Activated CD4-positive, alpha-beta T cell treated with anti-CD3 and anti-CD28 coated beads for 36 hours (primary cell): ENCODE measurements at regions not wholly inside any gene's neighbourhood (a gene's known extent, or its start where the extent isn't known, plus 50 kb on each side); places are given as distances from the start of the nearest gene placed in this dataset.

Experiments
- ATAC-seq: fragments of 200-7000 bp; cut with Tn5 transposase; one replicate; pipeline ENCODE4 v1.10.0; 2021; ENCODE audit warnings: mild to moderate bottlenecking, moderate library complexity
- CTCF ChIA-PET: fragments of 350-600 bp; sonication (Branson Sonifier 250); formaldehyde crosslinking; loops from one replicate; lab custom pipeline; 2021; ENCODE audit warnings: antibody characterized with exemption; lab: Charles Lee
- POLR2A ChIA-PET: fragments of 350-600 bp; sonication (Branson Sonifier 250); formaldehyde crosslinking; loops from one replicate; lab custom pipeline; 2021; ENCODE audit warnings: antibody characterized with exemption, inconsistent platforms; lab: Charles Lee
- DNase-seq: peaks from one replicate; pipeline ENCODE4 v3.0.0-alpha.2; 2020
- H3K27ac Mint-ChIP-seq: one replicate; pipeline ENCODE4 v1.8.0; 2021; ENCODE audit warnings: mixed read lengths
- H3K27me3 Mint-ChIP-seq: one replicate; pipeline ENCODE4 v1.8.0; 2021; ENCODE audit warnings: mixed read lengths
- H3K36me3 Mint-ChIP-seq: one replicate; pipeline ENCODE4 v1.8.0; 2021; ENCODE audit warnings: low read depth, mixed read lengths
- H3K4me1 Mint-ChIP-seq: one replicate; pipeline ENCODE4 v1.8.0; 2021; ENCODE audit warnings: mixed read lengths
- H3K4me3 Mint-ChIP-seq: one replicate; pipeline ENCODE4 v1.8.0; 2021; ENCODE audit warnings: mild to moderate bottlenecking, moderate library complexity, mixed read lengths
- H3K9me3 Mint-ChIP-seq: one replicate; pipeline ENCODE4 v1.8.0; 2021; ENCODE audit warnings: low read depth, mixed read lengths
- intact Hi-C, 2 experiments: fragments of 100-400 bp; cut with DNase I in 1 of 2; cut with micrococcal nuclease in 1 of 2; formaldehyde crosslinking; loops; one replicate each; pipeline versions ENCODE4 v1.14.2 to v1.15.1; 2022 to 2024; cut with DNase I, micrococcal nuclease

DNA sequence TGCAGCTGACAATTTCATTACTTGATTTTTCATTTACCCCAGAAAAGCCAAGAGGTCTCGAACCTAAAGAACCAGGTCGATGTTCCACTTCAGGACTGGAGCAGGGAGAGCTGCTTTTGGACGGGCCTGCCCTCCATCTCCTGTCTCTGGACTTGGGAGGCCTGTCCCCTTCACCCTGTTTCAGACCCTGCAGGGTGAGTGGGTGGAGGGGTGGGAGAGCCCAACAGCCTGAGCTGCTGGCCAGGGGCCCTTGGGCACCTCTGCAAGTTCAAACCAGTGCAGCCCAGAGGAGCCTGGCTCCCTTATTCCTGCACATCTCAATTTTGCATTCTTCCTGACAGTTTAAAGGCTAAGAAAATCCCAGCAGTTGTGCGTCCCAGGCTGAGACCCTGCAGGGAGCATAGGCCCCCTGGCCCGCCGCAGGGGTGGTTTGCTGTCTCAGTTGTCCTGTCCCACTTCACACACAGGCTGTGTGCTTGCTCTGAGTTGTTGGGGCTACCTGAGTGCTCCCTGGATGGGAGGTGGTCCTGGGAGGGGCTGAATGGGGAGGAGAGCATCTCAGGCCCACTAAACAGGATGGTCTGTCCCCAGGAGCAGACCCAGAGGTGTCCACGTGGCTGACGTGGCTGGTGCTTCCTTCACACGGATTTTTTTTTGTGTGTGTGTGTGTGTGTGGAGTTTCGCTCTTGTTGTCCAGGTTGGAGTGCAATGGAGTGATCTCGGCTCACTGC lies 443.7 kb downstream of the PTPRU start:
- no peaks in the 10 kb centered on the region for H3K4me1 Mint-ChIP-seq

DNA sequence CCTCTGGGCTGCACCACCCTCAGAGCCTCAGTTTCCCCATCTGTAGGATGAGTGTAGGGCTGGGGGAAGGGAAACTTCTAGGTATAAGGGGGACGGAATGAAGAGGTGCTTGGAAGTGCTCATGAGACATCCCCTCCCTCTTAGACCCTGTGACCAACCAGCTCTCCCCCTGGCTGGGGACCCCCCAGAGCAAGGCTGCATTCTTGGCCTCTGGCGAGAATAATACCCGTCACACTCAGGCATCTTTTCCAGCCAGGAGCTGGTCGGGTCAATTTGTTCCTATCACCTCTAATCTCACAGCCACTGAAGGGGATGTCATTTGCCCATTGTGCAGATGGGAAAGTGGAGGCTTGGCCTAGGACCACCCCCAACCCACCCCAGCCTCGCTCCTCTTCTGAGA lies 443.0 kb downstream of the PTPRU start:
- intact Hi-C loops: no loop called here
- Mint-ChIP-seq H3K27ac (no peak overlapping the region), H3K4me3 (no peak overlapping the region), H3K4me1 (no peaks in the 10 kb centered on the region), H3K9me3 (no peaks in the 10 kb centered on the region), H3K27me3 (no peaks in the 10 kb centered on the region), H3K36me3 (no peaks in the 10 kb centered on the region)
- ChIA-PET CTCF (no interaction called here), POLR2A (no interaction called here)
- DNase-seq (no peak), ATAC-seq (no peak)

More for the DNA sequence above, 443.7 kb downstream of the PTPRU start:
- DNase-seq (no peak), ATAC-seq (no peak)
- H3K36me3 Mint-ChIP-seq: no peaks in the 10 kb centered on the region
- H3K4me3 Mint-ChIP-seq: no peak overlapping the region
- POLR2A ChIA-PET: no interaction called here
- no peak overlapping the region for H3K27ac Mint-ChIP-seq
- no peaks in the 10 kb centered on the region for H3K27me3 Mint-ChIP-seq
- intact Hi-C loops: no loop called here
- H3K9me3 Mint-ChIP-seq: no peaks in the 10 kb centered on the region
- CTCF ChIA-PET: no interaction called here

DNA sequence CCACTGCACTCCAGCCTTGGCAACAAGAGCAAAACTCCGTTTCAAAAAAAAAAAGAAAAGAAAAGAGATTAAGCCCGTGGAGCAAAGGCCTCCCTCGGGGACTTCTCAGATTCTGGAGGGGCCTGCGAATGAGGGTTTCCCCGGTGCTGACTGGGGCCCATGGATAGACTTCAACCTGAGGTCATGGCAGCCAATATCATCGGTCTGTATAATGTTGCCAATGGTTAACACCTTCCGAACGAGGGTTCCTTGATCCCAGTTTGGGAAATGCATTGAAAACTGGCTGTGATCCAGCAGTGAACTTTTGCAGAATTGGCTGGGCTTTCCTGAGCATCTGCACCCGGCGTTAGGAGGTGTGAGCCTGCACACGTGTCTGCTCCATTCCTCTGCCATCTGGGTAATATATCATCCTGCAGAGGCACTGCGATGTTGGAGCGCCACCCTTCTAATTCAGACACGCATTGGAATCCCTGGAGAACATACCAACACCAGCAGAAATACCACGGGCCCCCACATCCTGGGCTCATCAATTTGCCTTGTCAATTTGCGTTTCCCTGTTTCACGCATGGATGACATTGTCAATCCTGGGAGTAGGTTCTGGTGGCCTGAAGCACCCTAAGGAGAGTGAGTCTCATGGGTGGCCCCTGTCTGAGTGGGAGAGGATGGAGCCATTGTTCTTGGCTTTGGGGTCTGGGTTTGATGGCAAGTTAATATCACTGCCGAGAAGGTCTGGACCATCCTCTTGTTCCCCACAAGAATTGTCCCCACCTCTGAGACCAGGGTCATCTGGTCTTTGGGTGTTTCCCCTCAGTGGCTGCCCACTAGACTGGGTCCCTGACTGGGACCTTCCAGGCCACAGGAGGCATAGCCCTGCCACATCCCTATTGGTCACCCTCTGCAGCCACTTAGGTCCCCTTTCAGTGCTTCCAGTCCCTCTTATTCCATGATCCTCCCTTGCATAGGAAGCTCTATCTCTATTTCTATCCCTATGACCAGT lies 441.0 kb downstream of the PTPRU start:
- Mint-ChIP-seq H3K4me1 (no peaks in the 10 kb centered on the region), H3K4me3 (no peak overlapping the region), H3K27me3 (no peaks in the 10 kb centered on the region), H3K9me3 (no peaks in the 10 kb centered on the region), H3K36me3 (no peaks in the 10 kb centered on the region), H3K27ac (no peak overlapping the region)
- intact Hi-C loops: no loop called here
- DNase-seq (no peak), ATAC-seq (no peak)
- CTCF ChIA-PET: no interaction called here
- POLR2A ChIA-PET: no interaction called here

- no peak overlapping the region for H3K27ac Mint-ChIP-seq
- DNase-seq (no peak), ATAC-seq (no peak)
- ChIA-PET CTCF (no interaction called here), POLR2A (no interaction called here)
- no peaks in the 10 kb centered on the region for H3K27me3 Mint-ChIP-seq
- H3K36me3 Mint-ChIP-seq: no peaks in the 10 kb centered on the region
- H3K9me3 Mint-ChIP-seq: no peaks in the 10 kb centered on the region
- no peaks in the 10 kb centered on the region for H3K4me1 Mint-ChIP-seq
- intact Hi-C loops: no loop called here
- H3K4me3 Mint-ChIP-seq: no peak overlapping the region
These were observed 440.2 kb downstream of the PTPRU start for GRCh38 chr1:29676496-29676895.

DNA sequence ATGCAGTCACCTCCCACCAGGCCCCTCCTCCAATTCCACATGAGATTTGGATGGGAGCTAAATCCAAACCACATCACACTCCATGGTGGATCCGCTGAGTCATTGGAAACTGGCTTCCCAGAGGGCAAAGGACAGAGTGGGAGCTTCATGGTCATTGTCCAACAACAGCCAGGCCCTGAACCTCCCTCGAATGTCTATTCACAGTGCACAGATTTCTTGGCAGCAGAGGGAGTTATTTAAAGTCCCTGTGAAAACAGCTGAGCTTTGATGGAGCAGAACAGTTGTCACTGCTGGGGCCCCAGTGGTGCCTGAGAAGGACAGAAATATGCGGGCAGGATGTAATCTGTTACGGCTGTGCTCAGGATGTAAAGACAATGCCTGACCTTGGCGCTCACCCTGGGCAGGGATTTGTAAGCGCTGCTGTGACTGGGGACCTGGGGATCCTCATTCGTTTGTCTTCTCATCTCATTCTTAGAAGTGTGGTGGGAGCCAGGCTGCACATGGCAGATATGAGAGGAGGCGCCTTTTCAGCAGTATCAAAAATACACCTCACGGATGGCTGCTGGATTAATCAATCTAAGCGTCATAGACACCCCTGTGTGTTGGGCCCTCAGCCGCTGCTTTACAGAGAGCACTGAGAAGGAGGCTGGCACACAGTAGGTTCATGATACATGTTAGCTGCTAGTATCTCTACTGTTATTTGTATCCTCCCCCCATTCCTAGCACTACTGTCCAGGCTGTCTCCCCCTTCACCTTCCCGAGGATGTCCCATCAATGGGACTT lies 439.4 kb downstream of the PTPRU start:
- ChIA-PET CTCF (no interaction called here), POLR2A (no interaction called here)
- intact Hi-C loops: no loop called here
- ATAC-seq (no peak), DNase-seq (no peak)
- Mint-ChIP-seq H3K9me3 (no peaks in the 10 kb centered on the region), H3K27ac (no peak overlapping the region), H3K4me3 (no peak overlapping the region), H3K36me3 (no peaks in the 10 kb centered on the region), H3K4me1 (no peaks in the 10 kb centered on the region), H3K27me3 (no peaks in the 10 kb centered on the region)

GRCh38 chr1:29674627-29675326 lies 438.5 kb downstream of the PTPRU start:
- Mint-ChIP-seq H3K9me3 (no peaks in the 10 kb centered on the region), H3K27ac (no peak overlapping the region), H3K27me3 (peaks cover 2% of the 10 kb centered on the region), H3K36me3 (no peaks in the 10 kb centered on the region), H3K4me1 (no peaks in the 10 kb centered on the region), H3K4me3 (no peak overlapping the region)
- ChIA-PET POLR2A (no interaction called here), CTCF (no interaction called here)
- no peak for ATAC-seq
- intact Hi-C loops: no loop called here
- DNase-seq: no peak

DNA sequence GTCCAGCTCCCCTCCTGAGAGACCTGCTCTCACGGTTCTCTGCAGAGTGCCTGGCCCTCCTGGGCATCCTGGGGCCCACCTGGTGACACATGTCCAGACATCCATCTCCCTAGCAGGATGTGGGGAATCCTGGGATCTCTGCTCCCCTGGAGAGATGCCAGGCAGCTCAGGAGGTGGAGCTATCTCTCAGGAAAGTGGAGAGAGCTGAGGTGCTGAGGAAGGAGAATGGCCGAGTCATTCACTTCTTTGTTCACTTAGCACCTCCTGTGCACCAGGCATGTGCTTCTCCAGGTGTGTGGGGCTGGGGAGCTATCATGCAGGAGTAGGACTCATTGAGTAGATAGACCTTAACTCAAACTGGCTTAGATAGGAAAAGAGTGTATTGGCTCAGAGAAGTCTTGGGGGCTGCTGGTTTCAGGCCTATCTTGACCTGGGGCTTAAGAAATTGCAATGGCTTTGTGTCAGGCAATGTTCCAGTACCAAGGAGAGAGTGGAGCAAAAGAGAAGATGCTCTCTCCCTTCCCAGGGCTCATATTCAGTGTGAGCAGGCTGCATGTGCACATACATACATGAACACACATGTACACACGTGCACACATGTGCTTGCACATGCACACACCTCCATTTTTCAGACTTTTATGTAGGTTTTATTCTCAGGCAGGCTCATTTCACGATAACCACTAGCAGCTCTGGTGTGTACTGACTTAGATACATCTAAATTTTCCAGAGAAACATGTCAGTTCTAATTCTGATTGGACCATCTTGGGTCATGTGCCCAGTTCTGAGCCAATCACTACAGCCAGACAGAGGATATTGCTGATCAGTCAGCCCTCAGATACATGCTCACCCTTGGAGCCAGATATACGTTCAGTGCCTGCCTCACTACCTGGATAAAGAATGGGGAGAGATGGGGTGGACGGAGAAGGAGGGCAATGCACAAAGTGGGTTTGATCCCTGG lies 437.6 kb downstream of the PTPRU start:
- Mint-ChIP-seq H3K4me1 (no peaks in the 10 kb centered on the region), H3K27me3 (peaks cover 2% of the 10 kb centered on the region), H3K4me3 (no peak overlapping the region), H3K27ac (no peak overlapping the region), H3K36me3 (no peaks in the 10 kb centered on the region), H3K9me3 (no peaks in the 10 kb centered on the region)
- DNase-seq (no peak), ATAC-seq (no peak)
- CTCF ChIA-PET: no interaction called here
- POLR2A ChIA-PET: no interaction called here
- intact Hi-C loops: no loop called here

GRCh38 chr1:29673228-29673500 lies 436.8 kb downstream of the PTPRU start:
- Mint-ChIP-seq H3K4me3 (no peak overlapping the region), H3K27ac (no peak overlapping the region), H3K36me3 (no peaks in the 10 kb centered on the region), H3K27me3 (peaks cover 2% of the 10 kb centered on the region), H3K4me1 (no peaks in the 10 kb centered on the region), H3K9me3 (no peaks in the 10 kb centered on the region)
- CTCF ChIA-PET: no interaction called here
- POLR2A ChIA-PET: no interaction called here
- ATAC-seq (no peak), DNase-seq (no peak)
- intact Hi-C loops: no loop called here

GRCh38 chr1:29672416-29673227 lies 436.3 kb downstream of the PTPRU start:
- H3K4me1 Mint-ChIP-seq: no peaks in the 10 kb centered on the region
- CTCF ChIA-PET: no interaction called here
- ATAC-seq (no peak), DNase-seq (no peak)
- peaks cover 2% of the 10 kb centered on the region for H3K27me3 Mint-ChIP-seq
- no peaks in the 10 kb centered on the region for H3K36me3 Mint-ChIP-seq
- POLR2A ChIA-PET: no interaction called here
- H3K9me3 Mint-ChIP-seq: no peaks in the 10 kb centered on the region
- H3K4me3 Mint-ChIP-seq: no peak overlapping the region
- no peak overlapping the region for H3K27ac Mint-ChIP-seq
- intact Hi-C loops: no loop called here
